ENCODE measurements at regions not wholly inside any gene's neighbourhood (a gene's known extent, or its start where the extent isn't known, plus 50 kb on each side); places are given as distances from the start of the nearest gene placed in this dataset.

DNA sequence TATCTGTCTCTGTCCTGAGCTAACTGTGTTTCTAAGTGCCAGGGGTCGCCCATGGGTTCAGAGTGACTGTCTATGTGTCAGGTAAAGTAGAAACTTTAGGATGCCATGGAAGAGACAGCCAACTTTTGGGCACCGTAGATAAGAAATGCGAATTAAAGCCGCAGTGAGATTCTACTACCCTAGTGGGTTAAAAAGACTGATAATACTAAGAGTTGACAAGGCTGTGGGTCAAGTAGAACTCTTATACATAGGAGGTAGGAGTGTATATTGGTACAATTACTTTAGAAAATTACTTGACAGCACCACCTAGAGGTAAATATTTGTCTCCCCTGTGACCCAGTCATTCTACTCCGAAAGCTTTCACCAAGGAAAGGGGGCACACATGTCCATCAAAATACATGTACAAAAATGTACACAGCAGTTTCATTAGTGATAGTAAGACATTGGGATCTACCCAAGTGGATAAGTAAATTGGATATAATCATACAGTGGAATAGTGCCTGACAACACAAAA lies 371.3 kb downstream of the SLC4A3 start:
- DNase-seq (ENCODE audit: low read depth in 2 of 2), result no peak

GRCh38 chr2:220000080-220000479 lies 372.6 kb downstream of the SLC4A3 start:
- no peak for DNase-seq (ENCODE audit: low read depth in 2 of 2)

DNA sequence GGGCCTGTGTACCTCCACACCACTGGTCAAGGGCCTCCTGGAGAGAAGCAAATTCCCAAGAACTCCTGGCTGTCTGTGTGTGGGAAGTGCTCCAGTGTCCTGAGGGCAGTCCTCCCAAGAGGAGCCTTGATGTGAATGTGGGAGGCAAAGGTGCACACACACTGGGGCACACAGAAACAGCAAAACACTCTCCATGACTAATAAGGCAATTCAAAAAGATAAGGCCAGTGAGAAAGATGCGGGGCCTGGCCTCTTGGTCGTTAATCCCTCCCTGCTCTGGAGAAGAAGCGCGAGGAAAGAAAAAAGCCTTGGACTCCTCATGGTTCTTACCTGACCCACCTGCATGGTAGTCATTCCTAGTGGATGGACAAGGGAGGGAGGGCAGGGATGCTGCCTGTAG lies 373.2 kb downstream of the SLC4A3 start:
- DNase-seq (ENCODE audit: low read depth in 2 of 2), result no peak

DNA sequence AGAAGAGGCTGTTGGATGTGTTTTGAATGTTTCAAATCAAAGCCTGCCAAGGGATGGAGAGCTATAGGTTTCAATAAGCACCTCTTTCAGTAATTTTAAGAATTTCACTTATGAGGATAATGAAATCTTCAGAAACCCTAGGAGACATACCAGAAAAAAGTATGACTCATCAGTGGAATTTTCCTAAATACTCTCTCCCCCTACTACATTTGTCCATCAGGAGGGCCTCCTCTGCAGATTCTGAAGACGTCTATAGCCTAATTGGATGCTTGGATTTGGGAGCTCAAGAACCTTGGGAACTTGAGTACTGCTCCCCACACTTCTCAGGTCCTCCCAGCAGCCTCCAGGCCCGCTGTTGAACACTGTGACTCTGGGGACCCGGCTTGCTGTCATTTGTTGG lies 374.3 kb downstream of the SLC4A3 start:
- DNase-seq (ENCODE audit: low read depth in 2 of 2), result no peak

DNA sequence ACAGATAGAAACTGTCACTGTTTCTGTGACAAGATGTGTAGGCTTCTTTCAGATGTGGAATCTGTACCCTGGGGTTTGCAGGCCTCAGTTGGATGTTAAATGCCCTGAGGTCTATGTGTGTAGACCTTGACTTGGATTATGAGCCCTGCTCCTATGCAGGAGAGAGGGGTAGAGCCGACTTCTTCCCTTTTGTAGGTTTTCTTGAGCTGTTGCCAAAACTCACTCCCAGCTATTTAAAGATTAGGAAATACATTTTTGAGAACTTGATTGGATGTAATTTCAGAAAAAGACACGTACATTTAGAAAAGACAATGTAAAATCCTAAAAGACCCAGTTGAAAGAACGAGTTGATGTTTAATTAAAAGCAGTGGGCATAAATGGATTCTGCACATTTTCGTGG lies 374.8 kb downstream of the SLC4A3 start:
- no peak for DNase-seq (ENCODE audit: low read depth in 2 of 2)

GRCh38 chr2:220002699-220003098 lies 375.3 kb downstream of the SLC4A3 start:
- DNase-seq (ENCODE audit: low read depth in 2 of 2), result no peak

DNA sequence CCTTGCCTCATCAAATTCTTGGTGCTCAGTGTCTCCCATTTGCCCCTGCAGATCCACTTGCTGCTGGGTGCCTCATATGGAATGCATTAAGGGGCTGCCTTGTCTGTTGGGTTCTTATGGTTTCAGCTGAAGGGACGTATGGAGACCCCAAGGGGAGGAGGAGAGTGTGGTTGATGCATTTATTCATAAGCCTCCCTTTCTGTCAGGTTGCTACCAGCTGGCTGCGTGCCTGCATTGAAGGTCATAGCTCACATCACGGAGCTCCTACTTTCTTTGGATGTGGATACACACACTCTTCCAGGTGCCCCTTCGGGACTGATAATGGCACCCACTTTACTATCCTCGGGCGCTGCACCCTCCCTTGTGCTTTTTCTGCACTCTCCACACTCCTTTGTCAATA lies 377.9 kb downstream of the SLC4A3 start:
- DNase-seq (ENCODE audit: low read depth in 2 of 2), result no peak

- no peak for DNase-seq (ENCODE audit: low read depth in 2 of 2)
Observed at GRCh38 chr2:220006152-220006621, 378.8 kb downstream of the SLC4A3 start.

DNA sequence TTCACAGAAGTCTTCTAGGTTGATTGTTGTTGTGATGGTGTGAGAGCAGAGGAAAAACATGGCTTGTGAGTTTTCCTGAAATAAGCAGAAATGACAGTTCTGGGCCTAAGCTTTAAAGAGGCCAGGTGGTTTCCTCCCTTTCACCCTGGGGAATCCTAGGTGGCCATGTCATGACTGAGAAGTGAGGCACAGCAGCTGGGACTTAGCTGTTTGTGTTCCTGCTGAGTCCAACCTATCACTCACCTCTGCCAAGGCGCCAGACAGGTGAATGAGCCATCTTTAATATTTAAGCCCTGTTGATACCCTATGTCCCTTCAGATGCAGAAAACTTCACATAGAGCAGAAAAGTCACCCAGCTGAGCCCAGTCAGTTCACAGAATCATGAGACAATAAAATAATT lies 384.4 kb downstream of the SLC4A3 start:
- no peak for DNase-seq (ENCODE audit: low read depth in 2 of 2)

GRCh38 chr2:220014961-220015360 lies 387.5 kb downstream of the SLC4A3 start:
- no peak for DNase-seq (ENCODE audit: low read depth in 2 of 2)

DNA sequence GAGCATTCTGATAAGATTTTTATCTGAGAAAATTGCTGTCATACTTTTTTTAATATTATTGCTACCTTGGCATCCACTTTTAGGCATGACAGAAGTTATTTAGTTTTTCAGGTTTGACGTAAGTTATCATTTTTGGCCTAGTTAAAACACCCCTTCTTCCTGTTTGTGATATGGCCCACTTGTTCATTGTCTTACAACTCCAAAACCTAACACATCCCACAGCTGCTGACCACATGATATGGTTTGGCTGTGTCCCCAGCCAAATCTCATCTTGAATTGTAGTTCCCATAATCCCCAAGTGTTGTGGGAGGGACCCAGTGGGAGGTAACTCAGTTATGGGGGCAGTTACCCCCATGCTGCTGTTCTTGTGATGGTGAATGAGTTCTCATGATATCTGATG lies 388.1 kb downstream of the SLC4A3 start:
- no peak for DNase-seq (ENCODE audit: low read depth in 2 of 2)

- DNase-seq (ENCODE audit: low read depth in 2 of 2), result no peak
Observed at GRCh38 chr2:220025207-220025606, 397.8 kb downstream of the SLC4A3 start.

- no peak for DNase-seq (ENCODE audit: low read depth in 2 of 2)
Observed at GRCh38 chr2:220029013-220029412, 401.6 kb downstream of the SLC4A3 start.

DNA sequence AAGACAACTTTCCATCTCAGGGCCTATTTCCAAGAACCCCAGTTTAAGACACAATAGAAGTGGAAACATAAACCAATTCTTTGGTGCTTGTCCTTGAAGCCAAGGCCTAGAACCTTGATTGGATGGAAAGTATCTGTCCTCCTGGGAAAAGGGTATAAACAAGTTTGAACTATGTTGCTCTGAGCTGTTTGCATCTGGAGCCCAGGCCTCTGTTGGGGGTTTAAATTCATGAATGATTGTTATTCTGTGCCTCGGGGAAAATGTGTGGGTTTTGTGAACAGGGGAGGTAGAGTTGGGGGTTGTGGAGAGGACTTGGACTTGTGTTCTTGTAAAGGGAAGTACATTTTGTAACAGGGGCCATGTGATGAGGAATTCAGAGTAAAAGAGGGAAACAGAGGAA lies 406.1 kb downstream of the SLC4A3 start:
- no peak for DNase-seq (ENCODE audit: low read depth in 2 of 2)

DNA sequence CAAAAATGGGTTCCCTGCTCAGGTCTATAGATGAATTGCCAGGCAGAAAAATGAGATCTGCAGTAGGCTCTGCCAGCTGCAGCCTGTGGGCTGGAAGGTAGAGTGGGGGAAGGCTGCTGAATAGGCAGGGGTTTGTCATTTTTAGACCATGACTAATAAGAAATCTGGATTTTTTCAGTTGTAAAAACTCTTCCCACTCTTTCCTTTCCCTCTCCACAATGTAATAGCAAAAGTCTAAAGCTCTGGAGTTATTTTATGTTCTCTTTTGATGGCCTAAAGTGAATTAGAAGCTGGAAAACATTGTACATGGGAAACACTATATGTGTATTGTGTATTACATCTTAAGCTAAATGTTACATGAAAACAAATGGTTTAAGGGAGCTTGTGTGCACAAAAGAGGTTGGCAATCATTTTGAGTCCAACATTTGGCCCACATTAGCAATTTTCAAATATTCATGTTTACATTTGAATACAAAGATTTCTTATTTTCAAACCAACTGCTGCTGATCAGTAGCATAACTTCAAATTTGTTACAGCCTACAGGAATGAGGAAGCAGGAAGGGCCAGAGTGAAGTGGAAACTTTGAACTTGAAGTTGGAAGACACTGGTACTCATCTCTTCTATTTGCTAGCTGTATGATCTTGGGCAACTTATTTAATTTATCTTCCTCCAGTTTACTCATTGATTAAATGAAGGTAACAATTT lies 407.1 kb downstream of the SLC4A3 start:
- no peak for DNase-seq (ENCODE audit: low read depth in 2 of 2)

GRCh38 chr2:220036431-220036830 lies 409.0 kb downstream of the SLC4A3 start:
- DNase-seq (ENCODE audit: low read depth in 2 of 2), result no peak

DNA sequence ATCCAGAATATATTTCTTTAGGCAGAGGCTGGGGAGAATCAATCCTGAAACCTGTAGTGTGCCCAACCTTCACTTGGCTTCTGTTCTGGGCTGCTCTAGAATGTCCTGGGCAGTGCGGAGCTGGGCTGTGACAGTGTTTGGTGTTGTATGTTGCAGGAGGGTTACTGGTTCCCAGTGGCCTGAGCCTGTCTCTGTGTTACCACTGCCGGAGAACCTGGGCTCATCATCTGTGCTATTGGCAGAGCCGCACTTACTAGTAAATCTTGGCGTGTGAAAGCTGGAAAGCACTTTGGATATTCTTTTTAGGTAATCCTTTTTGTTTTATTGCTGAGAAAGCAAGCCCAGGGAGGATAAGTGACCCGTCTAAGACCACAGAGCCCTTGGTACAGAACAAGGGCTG lies 412.9 kb downstream of the SLC4A3 start:
- DNase-seq (ENCODE audit: low read depth in 2 of 2), result no peak

- DNase-seq (ENCODE audit: low read depth in 2 of 2), result no peak
Observed at GRCh38 chr2:220041447-220041846, 414.0 kb downstream of the SLC4A3 start.

- no peak for DNase-seq (ENCODE audit: low read depth in 2 of 2)
Observed at GRCh38 chr2:220043155-220043989, 415.9 kb downstream of the SLC4A3 start.

DNA sequence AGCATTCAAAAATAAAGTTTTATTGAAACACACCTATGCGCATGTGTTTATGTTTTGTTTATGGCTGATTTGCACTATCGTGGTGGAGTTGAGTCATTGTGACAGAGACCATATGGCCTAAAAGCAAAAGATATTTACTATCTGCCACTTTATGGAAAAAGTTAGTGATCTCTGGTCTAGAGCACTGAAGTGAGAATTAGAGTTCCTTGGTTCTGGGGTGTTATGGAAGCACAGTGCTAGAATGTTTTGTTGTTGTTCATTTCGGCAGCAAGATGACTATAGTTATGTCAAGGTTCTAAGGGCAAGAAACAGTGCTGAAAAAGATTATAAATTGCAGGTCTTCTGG lies 416.5 kb downstream of the SLC4A3 start:
- no peak for DNase-seq (ENCODE audit: low read depth in 2 of 2)

GRCh38 chr2:220044383-220044782 lies 417.0 kb downstream of the SLC4A3 start:
- DNase-seq (ENCODE audit: low read depth in 2 of 2), result no peak

GRCh38 chr2:220046507-220046906 lies 419.1 kb downstream of the SLC4A3 start:
- DNase-seq (ENCODE audit: low read depth in 2 of 2), result no peak

- DNase-seq (ENCODE audit: low read depth in 2 of 2), result no peak
Observed at GRCh38 chr2:220051716-220052115, 424.3 kb downstream of the SLC4A3 start.

Measured in activated CD4-positive, alpha-beta T cell treated with anti-CD3 and anti-CD28 coated beads for 24 hours (primary cell).